ENCODE measurements at regions not wholly inside any gene's neighbourhood (a gene's known extent, or its start where the extent isn't known, plus 50 kb on each side); places are given as distances from the start of the nearest gene placed in this dataset.

DNA sequence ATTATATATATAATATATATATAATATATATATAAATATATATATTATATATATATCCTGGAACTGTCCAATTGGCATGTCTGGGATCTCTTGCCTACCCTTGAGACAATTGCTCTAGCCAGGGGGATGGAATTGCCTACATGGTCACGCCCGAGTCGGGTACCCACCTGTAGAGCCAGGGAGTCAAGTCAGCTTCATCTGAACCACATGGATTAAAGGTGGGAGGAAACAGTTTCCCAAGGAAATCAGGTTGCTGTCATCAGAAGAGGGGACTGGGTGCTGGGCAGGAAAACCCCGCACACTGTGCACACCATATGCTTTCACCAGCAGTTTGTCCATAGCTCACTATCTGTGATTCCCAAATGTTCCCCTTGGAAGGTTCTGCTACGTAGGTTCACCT, 252.5 kb upstream of the NOX3 start:
- DNase-seq (ENCODE audit: low spot score): no peak

DNA sequence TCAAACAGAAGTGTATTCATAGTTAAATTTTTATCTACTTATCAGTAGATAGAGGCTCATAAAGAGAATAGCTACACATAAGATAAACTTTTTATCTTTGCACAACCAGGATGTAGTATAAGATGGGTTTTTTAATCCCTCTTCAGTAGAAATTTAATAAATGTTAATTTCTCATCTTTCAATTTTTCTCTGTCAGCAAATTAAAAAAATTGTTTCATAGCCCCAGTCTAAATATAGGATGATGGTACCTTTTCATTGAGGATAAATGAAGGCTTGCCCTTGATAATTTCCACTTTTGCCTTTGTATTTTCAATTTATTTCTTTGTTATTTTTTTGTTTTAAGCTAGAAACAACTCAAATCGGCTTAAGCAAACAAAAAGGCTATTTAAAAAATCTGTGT, 251.2 kb upstream of the NOX3 start:
- no peak for DNase-seq (ENCODE audit: low spot score)

DNA sequence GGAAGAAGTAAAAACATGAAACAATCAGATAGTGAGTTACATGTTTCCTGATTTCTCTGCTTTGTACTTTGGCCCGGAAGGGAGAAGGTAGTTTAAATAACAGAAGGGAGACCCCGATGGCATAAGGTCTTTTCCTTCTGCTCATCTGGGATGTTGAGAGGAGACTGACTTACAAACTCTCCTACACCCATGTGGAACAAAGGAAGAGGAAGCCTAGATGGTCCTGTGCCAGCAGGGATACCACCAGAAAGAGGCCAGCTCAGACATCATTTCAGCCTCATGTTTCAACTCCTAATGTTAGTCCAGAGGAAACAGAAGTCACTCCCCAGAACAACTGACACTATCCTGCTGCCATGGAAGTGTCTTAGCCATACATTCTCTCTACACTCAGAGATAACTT, 250.7 kb upstream of the NOX3 start:
- DNase-seq (ENCODE audit: low spot score): no peak

DNA sequence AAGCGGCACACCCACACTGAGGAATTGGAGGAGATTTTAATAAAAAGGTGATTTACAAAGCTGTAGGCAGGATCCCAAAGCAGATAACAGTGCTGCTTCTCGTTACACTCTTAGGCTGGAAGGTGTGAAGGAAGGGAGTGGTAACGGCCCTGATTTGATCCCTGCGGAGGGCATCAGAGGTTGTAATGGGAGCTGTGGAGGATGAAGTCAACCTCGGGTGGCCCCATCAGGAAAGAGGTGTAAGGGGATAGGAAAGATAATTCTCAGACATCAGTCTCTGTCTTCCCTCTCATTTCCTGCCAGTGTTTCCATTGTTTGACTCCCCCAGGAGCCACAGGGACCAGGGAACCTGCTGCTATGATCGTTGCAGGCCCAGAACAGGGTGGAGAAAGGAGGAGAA, 245.7 kb upstream of the NOX3 start:
- DNase-seq (ENCODE audit: low spot score): no peak

DNA sequence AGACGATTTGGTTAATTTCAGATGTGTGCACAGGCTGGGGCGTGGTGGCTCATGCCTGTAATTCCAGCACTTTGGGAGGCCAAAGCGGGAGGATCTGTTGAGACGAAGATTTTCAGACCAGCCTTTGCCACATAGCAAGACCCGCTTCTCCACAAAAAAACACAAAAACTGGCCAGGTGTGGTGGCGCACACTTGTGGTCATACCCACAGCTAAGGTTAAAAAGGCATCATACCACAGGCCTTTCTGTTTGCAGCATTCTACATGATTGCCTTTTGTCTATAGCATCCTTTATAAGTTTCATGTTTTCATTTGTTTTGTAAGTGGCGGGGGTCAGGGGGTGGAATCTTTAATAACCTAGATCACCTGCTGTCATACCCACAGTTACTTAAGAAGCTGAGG, 239.9 kb upstream of the NOX3 start:
- DNase-seq (ENCODE audit: low spot score): no peak

DNA sequence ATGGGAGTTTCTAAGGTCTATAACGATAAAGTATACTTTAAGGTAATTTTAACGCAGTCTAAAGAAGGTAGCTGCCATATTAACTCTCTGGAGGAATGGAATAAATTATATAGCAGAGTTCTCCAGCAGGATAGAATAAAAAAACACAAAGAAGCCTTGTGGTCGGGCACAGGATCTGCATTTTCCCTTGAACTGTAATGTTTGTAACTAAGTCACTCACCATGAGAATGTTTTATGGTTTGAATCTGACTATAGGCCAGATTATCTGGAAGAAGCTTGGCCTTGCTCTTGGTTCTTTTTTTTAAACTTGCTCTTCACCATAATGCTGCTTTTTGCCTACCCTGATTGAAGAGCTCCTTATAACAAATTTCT, 238.8 kb upstream of the NOX3 start:
- DNase-seq (ENCODE audit: low spot score): no peak

DNA sequence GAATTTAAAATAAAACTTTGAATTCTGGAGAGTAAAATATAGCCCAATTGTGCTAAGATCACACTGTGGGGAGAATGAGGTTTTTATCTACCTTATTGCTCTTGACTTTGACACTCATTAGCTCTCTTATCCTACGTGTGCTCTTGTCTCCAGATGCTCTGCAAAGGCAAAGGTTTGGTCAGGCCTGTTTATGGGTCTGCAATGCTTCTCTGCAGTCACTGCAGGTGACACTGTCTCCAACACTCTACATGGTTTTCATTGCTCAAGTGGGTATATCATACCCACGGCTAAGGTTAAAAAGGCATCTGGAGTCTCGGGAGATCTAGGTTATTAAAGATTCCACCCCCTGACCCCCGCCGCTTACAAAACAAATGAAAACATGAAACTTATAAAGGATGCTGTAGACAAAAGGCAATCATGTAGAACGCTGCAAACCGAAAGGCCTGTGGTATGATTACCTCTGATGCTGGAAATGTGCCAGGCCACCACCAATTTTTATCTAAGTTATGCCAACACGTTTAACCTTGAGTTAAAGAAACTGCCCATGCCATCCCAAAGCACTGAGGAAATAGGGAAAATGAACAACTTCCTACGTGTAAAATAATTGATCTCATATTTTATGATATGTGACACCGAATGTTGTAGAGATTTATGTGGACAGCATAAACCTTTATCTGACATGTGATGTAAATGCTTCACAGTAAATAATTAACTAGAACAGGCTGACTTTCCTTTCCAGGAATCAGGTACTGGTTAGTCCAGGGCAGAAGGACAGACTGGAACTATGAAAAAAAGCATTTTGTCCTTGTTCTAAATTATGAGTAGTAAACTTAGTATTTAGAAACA, 238.2 kb upstream of the NOX3 start:
- DNase-seq (ENCODE audit: low spot score): no peak

DNA sequence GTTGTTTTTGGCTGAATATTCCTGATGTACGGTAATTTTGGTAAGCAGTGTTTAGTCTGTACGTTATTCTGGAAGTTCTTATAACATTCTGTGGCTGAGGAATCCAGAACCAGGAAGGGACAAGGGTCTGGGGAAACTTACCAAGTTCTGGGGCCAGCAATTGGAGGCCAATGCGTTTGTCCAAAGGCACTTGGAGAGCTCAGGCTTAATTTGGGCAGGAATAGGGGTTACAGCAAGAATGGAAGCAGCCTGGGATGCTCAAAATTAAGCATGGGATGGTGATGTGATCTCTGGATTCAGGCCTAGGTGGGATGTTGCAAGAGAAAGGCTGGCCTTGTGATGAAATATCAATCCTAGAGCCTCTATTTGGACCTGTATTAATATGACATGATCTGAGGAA, 235.2 kb upstream of the NOX3 start:
- no peak for DNase-seq (ENCODE audit: low spot score)

DNA sequence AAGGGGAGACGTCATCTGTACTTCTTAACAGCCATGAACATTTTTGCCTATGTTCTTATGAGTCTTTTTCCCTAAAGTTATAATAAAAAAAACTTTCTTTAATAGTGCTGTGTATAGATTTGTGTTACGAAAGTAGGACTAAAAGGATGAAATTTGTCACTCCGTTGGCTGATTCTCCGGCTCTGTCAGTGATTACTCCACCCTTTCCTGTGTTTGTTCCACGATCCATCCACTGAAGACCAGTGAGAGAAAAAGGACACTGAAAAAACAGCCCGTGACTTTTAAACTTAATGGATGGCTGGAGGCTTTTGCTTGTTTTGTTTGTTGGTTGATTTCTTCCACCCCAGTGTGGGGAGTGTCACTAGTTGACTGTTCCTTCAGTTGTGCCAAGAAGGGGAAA, 232.0 kb upstream of the NOX3 start:
- DNase-seq (ENCODE audit: low spot score): no peak

DNA sequence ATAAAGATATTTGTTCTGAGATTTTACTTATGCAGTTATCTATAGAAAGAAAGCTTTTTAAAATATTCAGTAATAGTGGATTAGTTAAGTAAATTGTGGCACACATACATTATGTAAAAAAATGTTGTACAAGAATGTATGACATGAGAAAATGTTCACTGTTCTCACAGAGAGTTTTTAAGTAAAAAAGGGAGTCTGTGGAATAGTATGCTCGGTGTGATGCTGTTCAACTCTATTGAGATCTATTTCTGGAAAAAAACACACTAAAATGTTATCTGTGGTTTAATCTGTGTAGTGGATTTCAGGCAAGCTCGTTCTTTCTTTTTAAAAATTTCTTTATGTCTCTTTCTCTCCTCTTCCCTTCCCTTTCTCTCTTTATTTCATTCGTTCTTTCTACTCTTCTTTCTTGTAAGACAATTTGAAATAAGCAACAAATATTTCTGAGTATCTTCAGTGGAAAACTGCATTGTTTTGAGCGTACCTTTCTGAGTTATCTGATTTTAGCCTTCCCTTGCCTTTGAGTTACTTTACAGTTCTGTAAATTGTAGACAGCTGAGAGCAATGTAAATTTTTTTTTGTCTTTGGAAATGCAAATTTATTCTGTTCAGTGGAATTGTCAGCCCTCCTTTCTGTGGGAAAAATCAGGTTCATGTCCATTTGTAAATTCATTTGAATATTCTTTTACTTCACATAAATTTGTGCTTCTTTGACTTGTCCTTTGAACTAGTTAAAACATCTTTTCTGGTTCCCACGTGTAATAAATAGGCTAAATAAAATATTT, 229.0 kb upstream of the NOX3 start:
- no peak for DNase-seq (ENCODE audit: low spot score)

DNA sequence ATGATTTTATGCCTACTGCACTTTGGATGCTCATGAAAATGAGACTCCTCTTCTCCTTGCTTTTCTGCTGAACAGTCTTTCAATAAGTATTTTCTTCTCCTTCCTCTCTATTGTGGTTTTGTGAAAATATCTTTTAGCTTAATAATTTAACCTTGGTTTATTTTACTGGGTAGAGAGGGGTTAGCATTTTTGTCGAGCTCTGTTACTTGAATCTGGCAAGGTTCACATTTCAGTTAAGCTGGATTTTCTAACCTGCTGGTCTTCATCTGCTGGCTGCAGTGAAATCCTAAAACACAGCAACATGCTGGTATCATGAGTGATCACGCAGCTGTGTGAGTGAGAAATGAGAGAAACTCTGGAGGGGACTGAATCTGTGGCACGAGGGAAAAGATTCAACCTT, 222.7 kb upstream of the NOX3 start:
- DNase-seq (ENCODE audit: low spot score): no peak

DNA sequence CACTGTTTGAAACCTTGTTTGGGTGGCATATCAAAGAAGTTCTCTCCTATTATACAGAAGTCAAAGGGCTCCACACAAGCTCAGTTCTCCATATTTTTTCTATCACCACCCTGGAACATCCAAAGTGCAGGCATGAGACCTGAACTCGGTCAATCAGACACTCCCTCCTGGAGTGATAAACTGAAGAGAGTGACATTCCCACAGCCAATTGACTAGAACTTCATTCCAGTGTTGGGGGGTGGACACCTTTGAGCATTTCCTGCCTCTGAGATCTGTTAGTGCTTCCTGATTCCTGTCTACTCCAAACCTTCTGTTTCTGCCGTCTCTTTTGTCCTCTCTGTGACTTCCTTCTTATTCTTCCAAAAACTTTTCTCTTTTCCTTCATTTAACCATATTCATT, 220.7 kb upstream of the NOX3 start:
- no peak for DNase-seq (ENCODE audit: low spot score)

DNA sequence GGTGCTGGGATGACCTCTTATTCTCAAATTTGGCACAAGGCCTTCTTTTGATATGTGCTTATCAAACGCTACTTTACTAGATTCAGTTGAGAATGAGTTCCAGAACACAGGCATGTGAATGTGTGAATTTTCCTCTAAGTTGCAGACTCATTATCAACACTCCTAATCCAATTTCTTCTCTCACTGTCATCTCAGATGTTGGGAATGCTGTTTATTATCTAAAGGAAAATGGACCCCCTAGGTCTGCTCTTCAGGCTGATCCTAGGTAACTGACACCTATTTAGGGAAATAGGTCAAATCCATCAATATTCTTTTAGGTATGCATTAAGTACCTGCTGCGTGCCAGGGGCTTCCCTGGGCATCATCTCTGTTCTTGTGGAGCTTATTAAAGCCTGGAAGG, 215.0 kb upstream of the NOX3 start:
- no peak for DNase-seq (ENCODE audit: low spot score)

DNA sequence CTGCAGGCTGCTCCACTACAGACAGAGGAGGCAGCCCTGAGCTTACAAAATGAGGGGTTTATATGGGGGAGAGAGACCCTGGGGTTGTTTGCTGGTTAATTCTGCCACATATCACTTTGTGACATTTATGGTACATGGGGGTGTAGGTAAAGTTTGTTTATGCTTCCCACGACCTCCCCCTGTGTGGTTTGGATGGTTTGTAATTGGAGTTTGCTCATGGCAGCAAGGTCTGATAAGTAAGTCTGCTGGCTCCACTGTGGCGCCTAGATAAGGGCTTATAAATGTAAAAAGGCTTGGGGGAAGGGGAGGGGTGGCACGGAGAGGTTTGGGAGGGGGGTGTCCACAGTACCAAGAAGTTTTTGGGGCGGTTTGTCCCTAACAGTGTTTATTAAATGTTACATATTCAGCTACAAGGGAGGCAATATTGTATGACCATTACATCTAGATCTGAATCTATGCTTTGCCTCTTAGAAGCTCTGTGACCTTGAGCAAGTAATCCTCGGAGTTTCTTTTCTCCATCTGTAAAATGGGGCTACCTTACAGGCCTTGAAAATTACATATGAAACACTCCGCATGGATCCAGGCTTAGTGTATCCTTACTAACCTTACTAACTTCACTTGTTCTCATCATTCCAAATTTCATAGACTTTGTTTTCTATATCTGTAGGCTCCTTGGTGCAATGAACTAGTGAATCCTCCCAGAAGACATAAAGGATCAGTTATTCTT, 204.8 kb upstream of the NOX3 start:
- no peak for DNase-seq (ENCODE audit: low spot score)

DNA sequence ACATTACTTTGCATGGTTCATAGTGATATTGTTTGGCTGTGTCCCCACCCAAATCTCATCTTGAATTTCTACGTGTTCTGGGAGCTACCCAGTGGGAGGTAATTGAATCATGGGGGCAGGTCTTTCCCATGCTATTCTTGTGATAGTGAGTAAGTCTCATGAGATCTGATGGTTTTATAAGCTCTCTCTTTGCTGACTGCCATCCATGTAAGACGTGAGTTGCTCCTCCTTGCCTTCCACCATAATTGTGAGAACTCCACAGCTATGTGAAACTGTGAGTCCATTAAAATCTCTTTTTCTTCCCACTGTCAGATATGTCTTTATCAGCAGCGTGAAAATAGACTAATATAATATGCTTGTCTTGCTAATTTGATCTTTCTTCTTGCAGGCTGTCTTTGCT, 200.4 kb upstream of the NOX3 start:
- no peak for DNase-seq (ENCODE audit: low spot score)

DNA sequence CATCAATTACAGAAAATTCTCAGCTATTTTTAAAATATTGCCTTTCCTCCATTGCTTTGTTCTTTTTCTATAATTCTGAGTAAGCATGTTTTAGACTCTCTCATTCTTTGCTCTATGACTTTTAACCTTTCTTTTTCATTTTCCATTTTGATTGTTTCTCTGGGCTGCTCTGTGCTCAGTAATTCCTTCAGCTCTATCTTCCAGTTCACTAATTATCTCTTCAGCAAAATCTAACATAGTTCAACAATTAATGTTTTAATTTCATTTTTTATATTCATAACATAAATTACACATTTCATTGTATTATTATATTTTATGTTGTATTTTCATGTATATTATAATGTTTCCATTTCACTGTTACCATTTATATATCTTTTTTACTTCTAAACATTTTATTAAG, 198.8 kb upstream of the NOX3 start:
- DNase-seq (ENCODE audit: low spot score): no peak

DNA sequence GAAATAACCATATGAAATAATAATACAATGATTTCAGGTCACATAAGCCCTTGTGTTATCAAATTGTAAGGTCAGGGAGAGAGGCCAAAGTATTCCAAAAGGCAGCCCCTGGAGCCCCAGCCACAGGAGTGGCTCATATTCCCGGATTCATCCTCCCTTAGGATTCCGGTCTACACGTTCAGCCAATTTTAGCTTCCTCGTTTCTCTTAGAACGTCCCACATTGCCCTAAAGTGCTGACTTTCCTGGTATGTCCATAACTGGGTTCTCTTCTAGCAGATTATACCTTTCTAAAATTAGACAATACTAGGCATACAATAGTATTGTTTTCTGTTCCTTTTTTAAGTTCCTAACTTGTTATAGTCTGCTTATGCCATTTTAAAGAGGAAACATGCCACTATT, 192.7 kb upstream of the NOX3 start:
- no peak for DNase-seq (ENCODE audit: low spot score)

DNA sequence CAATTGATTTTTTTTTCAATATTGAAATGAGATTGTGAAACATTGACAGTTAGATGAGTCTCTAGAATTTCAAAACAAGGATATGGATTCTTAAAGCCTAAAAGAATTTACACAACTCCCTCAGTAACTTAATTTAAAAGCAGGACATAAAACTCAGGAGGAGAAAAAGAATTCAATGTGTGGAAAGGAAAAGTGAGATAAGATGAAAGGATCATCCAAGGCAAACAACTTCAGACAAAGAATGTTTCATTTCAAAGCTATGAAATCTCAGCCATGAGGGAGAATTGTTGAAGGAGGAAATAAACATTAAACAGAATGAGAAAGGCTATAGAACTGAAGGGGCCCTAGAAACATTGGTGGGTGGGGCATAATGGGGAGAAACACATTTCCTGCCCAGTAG, 191.7 kb upstream of the NOX3 start:
- no peak for DNase-seq (ENCODE audit: low spot score)

DNA sequence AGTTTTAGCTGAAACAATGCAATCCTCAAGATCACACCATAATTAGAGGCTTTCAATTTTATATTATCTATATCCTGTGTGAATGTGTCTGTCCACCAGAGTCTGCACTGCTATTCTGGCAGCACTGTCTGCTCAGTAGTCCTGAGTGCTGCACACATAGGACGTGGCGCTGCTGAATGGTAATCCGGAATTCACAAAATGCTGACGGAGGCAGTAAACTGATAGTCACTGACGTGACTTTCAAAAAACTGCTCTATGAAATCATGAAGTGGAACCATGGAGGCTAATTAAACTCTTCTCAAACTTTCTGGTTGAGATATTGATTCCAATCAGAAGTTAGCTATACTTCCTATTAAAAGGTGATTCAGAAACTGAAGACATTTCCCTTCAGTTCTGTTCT, 190.8 kb upstream of the NOX3 start:
- no peak for DNase-seq (ENCODE audit: low spot score)

DNA sequence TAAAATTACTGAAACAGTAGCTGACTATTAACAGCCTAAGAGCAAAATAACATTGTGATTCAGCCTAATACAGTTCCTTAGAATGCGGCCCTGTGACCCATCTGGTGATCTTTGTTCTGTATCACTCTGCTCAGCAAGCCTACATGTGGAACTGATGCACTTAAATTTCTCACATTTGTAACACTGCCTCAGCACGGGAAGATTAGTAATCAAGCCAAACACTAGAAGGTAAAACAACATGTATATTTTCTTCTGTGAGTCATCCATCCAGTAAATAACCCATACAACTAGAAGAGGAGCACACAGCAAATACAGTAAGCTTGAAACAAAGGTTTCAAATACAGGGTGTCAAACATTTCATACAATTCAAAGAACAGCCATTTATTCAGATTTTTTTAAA, 189.7 kb upstream of the NOX3 start:
- DNase-seq (ENCODE audit: low spot score): no peak

DNA sequence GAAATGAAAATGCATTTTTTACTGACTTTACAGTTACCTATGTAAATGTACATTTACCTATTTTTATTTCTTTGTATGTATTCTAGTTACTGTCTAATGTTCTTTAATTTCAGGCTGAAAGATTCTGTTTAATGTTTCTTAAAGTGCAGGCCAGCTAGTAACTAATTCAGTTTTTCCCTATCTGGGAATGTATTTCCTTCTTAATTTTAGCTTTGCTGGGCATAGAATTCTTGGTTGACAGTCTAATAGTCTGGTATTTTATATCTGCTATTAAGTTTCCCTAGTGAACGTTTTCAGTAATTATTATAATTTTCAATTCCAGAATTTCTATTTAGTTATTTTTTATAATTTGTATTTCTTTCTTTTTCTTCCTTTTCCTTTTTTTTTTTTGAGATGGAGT, 186.0 kb upstream of the NOX3 start:
- DNase-seq (ENCODE audit: low spot score): no peak

DNA sequence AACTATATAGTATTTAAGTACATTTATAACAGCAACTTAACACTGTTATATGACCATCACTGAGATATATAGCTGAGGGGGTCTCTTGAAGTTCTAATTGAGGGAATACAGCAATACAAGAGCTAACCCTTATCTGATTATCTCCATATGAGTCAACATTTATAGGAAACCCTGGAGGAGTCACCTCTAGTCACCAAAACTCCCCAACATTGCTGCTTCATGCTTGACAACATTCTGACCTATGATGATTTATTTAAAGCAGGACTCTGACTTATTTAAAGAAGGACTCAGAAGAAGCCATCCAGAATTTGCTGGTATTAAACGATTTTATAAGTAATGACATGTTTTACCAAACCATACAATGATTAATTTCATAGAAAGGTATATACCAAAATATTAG, 182.6 kb upstream of the NOX3 start:
- no peak for DNase-seq (ENCODE audit: low spot score)
